ENCODE measurements at regions not wholly inside any gene's neighbourhood (a gene's known extent, or its start where the extent isn't known, plus 50 kb on each side); places are given as distances from the start of the nearest gene placed in this dataset.

GRCh38 chr11:112685111-112685510 lies 276.1 kb upstream of the NCAM1 start:
- DNase-seq (ENCODE audit: low read depth in 1 of 2, low spot score in 2 of 2) (no peak), FAIRE-seq (no peak)
- H3K23ac ChIP-seq (ENCODE audit: insufficient read length), result no peak overlapping the region
- no peak overlapping the region for H3K4me3 ChIP-seq (ENCODE audit: extremely low read depth in 1 of 4, insufficient read depth in 2 of 4, low read depth in 3 of 4, low read length in 4 of 4)
- H3K18ac ChIP-seq (ENCODE audit: extremely low read depth, low read length), result no peak overlapping the region
- no peak overlapping the region for H3K56ac ChIP-seq (replicated peaks; ENCODE audit: insufficient read length, low read depth, low read length)
- no peak overlapping the region for H4K91ac ChIP-seq (replicated peaks; ENCODE audit: insufficient read length, low read length)
- no peaks in the 10 kb centered on the region for H3K4me1 ChIP-seq (replicated peaks in 1 of 4; ENCODE audit: control insufficient read depth in 3 of 4, insufficient read depth in 4 of 4, low read length in 3 of 4)
- no peak overlapping the region for H4K5ac ChIP-seq (ENCODE audit: insufficient read length, low read depth, low read length)
- H2AK5ac ChIP-seq (ENCODE audit: low read depth, low read length), result no peak overlapping the region
- peaks cover 6 to 12% of the 10 kb centered on the region in 2 experiments; a peak in 3 of 4 replicates for H3K9me3 ChIP-seq (ENCODE audit: insufficient read depth in 2 of 2, low read depth in 1 of 2, low read length in 1 of 2)
- ChIA-PET CTCF (ENCODE audit: partially characterized antibody) (no interaction called here), POLR2A (ENCODE audit: partially characterized antibody) (no interaction called here)
- 63% methylated on average over 3 of the region's 3 CpGs; no CpG with 5 or more reads in 1 of the 2 experiments for WGBS, 2 experiments (ENCODE audit: extremely low coverage in 1 of 2, insufficient coverage in 1 of 2, insufficient read length in 1 of 2, insufficient replicate concordance in 2 of 2, low coverage in 1 of 2, low lambda C conversion rate in 2 of 2, missing lambda C conversion rate in 1 of 2)
- no peak overlapping the region for H3K4me2 ChIP-seq (ENCODE audit: insufficient read depth in 1 of 2, low read depth in 2 of 2, low read length in 2 of 2)
- no peak overlapping the region for H4K8ac ChIP-seq (ENCODE audit: extremely low read depth, insufficient read depth, low read length)
- no peaks in the 10 kb centered on the region for H3K79me2 ChIP-seq (ENCODE audit: control insufficient read depth in 1 of 2, insufficient read depth in 2 of 2, low read length in 2 of 2)
- no peak overlapping the region for H3K27ac ChIP-seq (ENCODE audit: low read depth, low read length)
- H3K14ac ChIP-seq (ENCODE audit: insufficient read length), result no peak overlapping the region
- H2AFZ ChIP-seq (ENCODE audit: low read length), result no peak overlapping the region
- H4K20me1 ChIP-seq (replicated peaks in 1 of 2; ENCODE audit: control insufficient read depth in 1 of 2, insufficient read depth in 2 of 2, low read length in 2 of 2), result no peaks in the 10 kb centered on the region
- H2BK20ac ChIP-seq (ENCODE audit: low read length), result no peak overlapping the region
- no peak overlapping the region for H2BK15ac ChIP-seq (ENCODE audit: low read length)
- no peak overlapping the region for H3K4ac ChIP-seq (replicated peaks; ENCODE audit: insufficient read length, low read depth, low read length)
- H2BK120ac ChIP-seq (replicated peaks; ENCODE audit: low read depth, low read length), result no peak overlapping the region
- no peaks in the 10 kb centered on the region for H3K79me1 ChIP-seq (ENCODE audit: low read depth, low read length)
- H2BK12ac ChIP-seq (ENCODE audit: low read depth, low read length), result no peak overlapping the region
- H2BK5ac ChIP-seq (ENCODE audit: low read depth, low read length), result no peak overlapping the region
- no peak overlapping the region for H3K9ac ChIP-seq (replicated peaks in 1 of 4; ENCODE audit: extremely low read depth in 1 of 4, low read depth in 3 of 4, low read length in 3 of 4)
- no peaks in the 10 kb centered on the region for H3K36me3 ChIP-seq (ENCODE audit: control insufficient read depth in 2 of 4, insufficient read depth in 4 of 4, low read length in 3 of 4)
- H3K23me2 ChIP-seq (ENCODE audit: low read depth, low read length), result no peaks in the 10 kb centered on the region
- no peaks in the 10 kb centered on the region for H3K27me3 ChIP-seq (replicated peaks in 1 of 4; ENCODE audit: control insufficient read depth in 3 of 4, extremely low read depth in 1 of 4, insufficient read depth in 3 of 4, low read length in 3 of 4)
- no peak for TF ChIP-seq SP2 (IDR thresholded peaks at IDR 0.05; ENCODE audit: low read length)
- TF ChIP-seq SRF (IDR thresholded peaks at IDR 0.05; ENCODE audit: low read depth, low read length), result no peak
- TF ChIP-seq RNF2 (IDR thresholded peaks at IDR 0.05; ENCODE audit: borderline replicate concordance, low read depth, low read length, missing control alignments, poor library complexity, severe bottlenecking), result no peak
- TF ChIP-seq SUZ12 (IDR thresholded peaks at IDR 0.05; ENCODE audit: low read length), result no peak
- TF ChIP-seq CREB1 (IDR thresholded peaks at IDR 0.05), result no peak
- TF ChIP-seq POLR2A (IDR thresholded peaks at IDR 0.05; ENCODE audit: control extremely low read depth in 1 of 2, low read depth in 2 of 2, low read length in 2 of 2), result no peak
- TF ChIP-seq EGR1 (IDR thresholded peaks at IDR 0.05; ENCODE audit: borderline replicate concordance, low read depth, low read length), result no peak
- no peak for TF ChIP-seq TAF7 (optimal IDR thresholded peaks at IDR 0.05; ENCODE audit: borderline replicate concordance, low read depth, low read length)
- no peak for TF ChIP-seq TAF1 (IDR thresholded peaks at IDR 0.05; ENCODE audit: low read depth, low read length)
- no peak for TF ChIP-seq RAD21 (IDR thresholded peaks at IDR 0.05 in 1 of 2, conservative IDR thresholded peaks at IDR 0.05 in 1 of 2; ENCODE audit: low read depth in 2 of 2, low read length in 2 of 2)
- no peak for TF ChIP-seq BRCA1 (IDR thresholded peaks at IDR 0.05; ENCODE audit: low read depth, low read length)
- no peak for TF ChIP-seq SIRT6 (IDR thresholded peaks at IDR 0.05; ENCODE audit: low read length)
- no peak for TF ChIP-seq CEBPB (IDR thresholded peaks at IDR 0.05; ENCODE audit: low read depth, low read length)
- no peak for TF ChIP-seq SIX5 (IDR thresholded peaks at IDR 0.05; ENCODE audit: low read depth, low read length)
- no peak for TF ChIP-seq HDAC6 (IDR thresholded peaks at IDR 0.05; ENCODE audit: low read depth, low read length)
- no peak for TF ChIP-seq PHF8 (conservative IDR thresholded peaks at IDR 0.05; ENCODE audit: low read depth, low read length)
- TF ChIP-seq CTBP2 (IDR thresholded peaks at IDR 0.05; ENCODE audit: borderline replicate concordance, insufficient read depth, insufficient read length, low read length), result no peak

All from H1 (cell line).